ENCODE measurements at regions not wholly inside any gene's neighbourhood (a gene's known extent, or its start where the extent isn't known, plus 50 kb on each side); places are given as distances from the start of the nearest gene placed in this dataset.

DNA sequence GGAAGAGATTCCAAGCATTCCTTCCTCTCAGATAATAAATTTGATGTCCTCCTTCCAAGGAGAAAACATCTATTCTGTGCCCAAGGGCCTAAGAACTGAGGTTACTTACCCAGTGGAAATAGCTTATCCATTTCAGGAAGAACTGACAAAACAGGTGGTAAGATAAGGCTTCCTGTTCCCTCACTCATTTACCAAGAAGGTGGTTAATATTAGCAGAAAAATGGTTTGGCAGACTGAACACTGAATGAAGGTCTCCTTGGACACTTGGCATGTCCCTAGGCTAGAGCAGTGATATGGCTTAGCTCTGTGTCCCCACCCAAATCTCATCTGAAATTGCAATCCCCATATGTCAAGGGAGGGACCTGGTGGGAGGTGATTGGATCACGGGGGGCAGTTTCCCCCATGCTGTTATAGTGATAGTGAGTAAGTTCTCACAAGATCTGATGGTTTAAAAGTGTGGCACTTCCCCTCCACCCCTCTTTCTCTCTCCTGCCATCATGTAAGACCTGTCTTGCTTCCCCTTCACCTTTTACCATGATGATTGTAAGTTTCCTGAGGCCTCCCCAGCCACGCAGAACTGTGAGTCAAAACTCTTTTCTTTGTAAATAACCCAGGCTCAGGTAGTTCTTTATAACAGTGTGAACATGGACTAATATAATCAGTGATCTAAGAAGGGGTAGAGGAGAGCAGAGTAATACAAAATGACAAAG is 127.4 kb downstream of the ST8SIA2 start:
- no peaks in the 10 kb centered on the region for H3K9me2 ChIP-seq (ENCODE audit: insufficient read depth, low read length)
- H3K4me2 ChIP-seq (ENCODE audit: low read length): no peak overlapping the region
- TF ChIP-seq CTCF (conservative IDR thresholded peaks at IDR 0.05; ENCODE audit: low read length) (no peak), EZH2phosphoT487 (IDR thresholded peaks at IDR 0.05; ENCODE audit: borderline replicate concordance, low read depth, low read length) (no peak)
- H3K79me2 ChIP-seq (ENCODE audit: insufficient read depth, low read depth, low read length): no peaks in the 10 kb centered on the region
- ChIA-PET CTCF (ENCODE audit: unreplicated experiment) (no interaction called here), POLR2A (no interaction called here)
- H3K9me3 ChIP-seq (ENCODE audit: low read length): no peaks in the 10 kb centered on the region
- H3K4me3 ChIP-seq (ENCODE audit: low read depth, low read length, poor library complexity, severe bottlenecking): no peak overlapping the region
- H3K4me1 ChIP-seq (ENCODE audit: insufficient read depth, low read length, poor library complexity, severe bottlenecking): no peaks in the 10 kb centered on the region
- no peaks in the 10 kb centered on the region for H3K36me3 ChIP-seq (ENCODE audit: insufficient read depth, low read length)
- intact Hi-C loops (cut with micrococcal nuclease; ENCODE audit: unreplicated experiment): no loop called here
- no peaks in the 10 kb centered on the region for H4K20me1 ChIP-seq (ENCODE audit: insufficient read depth, low read length)
- H2AFZ ChIP-seq (ENCODE audit: low read length): no peak overlapping the region
- H3K27ac ChIP-seq (ENCODE audit: low read depth, low read length, poor library complexity, severe bottlenecking): no peak overlapping the region
- DNase-seq (ENCODE audit: low spot score): no peak
- no TSS peak for BruUV-seq (replicated peaks)

DNA sequence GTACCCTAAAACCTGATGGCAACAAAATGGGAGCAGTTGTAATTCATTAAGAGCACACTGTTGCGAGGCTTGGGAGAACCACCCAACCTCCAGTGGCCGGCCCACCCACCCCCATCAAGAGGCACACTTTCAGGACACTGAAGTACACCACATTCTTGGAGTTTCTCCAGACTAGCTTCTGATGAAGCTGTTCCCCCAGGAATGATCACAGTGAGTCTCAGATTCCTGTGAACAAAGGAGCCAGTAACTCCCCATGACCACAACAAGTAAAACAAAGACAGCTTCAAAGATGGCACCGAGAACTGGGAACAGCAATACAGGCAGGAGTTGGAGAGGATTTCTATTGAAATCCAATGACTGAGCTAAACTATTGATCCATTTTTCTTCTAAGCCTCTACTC is 126.0 kb downstream of the ST8SIA2 start:
- ChIA-PET CTCF (ENCODE audit: unreplicated experiment) (no interaction called here), POLR2A (no interaction called here)
- Histone ChIP-seq H2AFZ (ENCODE audit: low read length) (no peak overlapping the region), H3K27ac (ENCODE audit: low read depth, low read length, poor library complexity, severe bottlenecking) (no peak overlapping the region), H3K9me3 (ENCODE audit: low read length) (no peaks in the 10 kb centered on the region), H3K4me3 (ENCODE audit: low read depth, low read length, poor library complexity, severe bottlenecking) (no peak overlapping the region), H3K79me2 (ENCODE audit: insufficient read depth, low read depth, low read length) (no peaks in the 10 kb centered on the region), H3K9me2 (ENCODE audit: insufficient read depth, low read length) (no peaks in the 10 kb centered on the region), H3K4me2 (ENCODE audit: low read length) (no peak overlapping the region), H3K4me1 (ENCODE audit: insufficient read depth, low read length, poor library complexity, severe bottlenecking) (no peaks in the 10 kb centered on the region), H4K20me1 (ENCODE audit: insufficient read depth, low read length) (no peaks in the 10 kb centered on the region), H3K36me3 (ENCODE audit: insufficient read depth, low read length) (no peaks in the 10 kb centered on the region)
- no TSS peak for BruUV-seq (replicated peaks)
- intact Hi-C loops (cut with micrococcal nuclease; ENCODE audit: unreplicated experiment): no loop called here
- DNase-seq (ENCODE audit: low spot score): no peak
- TF ChIP-seq EZH2phosphoT487 (IDR thresholded peaks at IDR 0.05; ENCODE audit: borderline replicate concordance, low read depth, low read length): no peak
- no peak for TF ChIP-seq CTCF (conservative IDR thresholded peaks at IDR 0.05; ENCODE audit: low read length)
